Liver (tissue), 8 donors: ENCODE measurements at regions not wholly inside any gene's neighbourhood (a gene's known extent, or its start where the extent isn't known, plus 50 kb on each side); places are given as distances from the start of the nearest gene placed in this dataset.

Experiments used
- DNase-seq: peaks from one replicate; pipeline ENCODE4 v3.0.0-alpha.2; 2017; ENCODE audit warnings: low spot score
- H3K27ac ChIP-seq, 2 donors: one replicate each; pipeline ENCODE4 v1.7.0; 2013; ENCODE audit warnings: inconsistent platforms in 2 of 2, low read length in 2 of 2, control low read depth in 1 of 2, low read depth in 1 of 2, mild to moderate bottlenecking in 1 of 2
- H3K27me3 ChIP-seq, 4 donors: one replicate each; pipeline versions ENCODE4 v1.6.1 to v1.7.0; 2013; ENCODE audit warnings: low read length in 3 of 4, inconsistent platforms in 1 of 4, mild to moderate bottlenecking in 1 of 4, moderate library complexity in 1 of 4; ENCODE audit not compliant: control insufficient read depth in 4 of 4, insufficient read depth in 4 of 4
- H3K36me3 ChIP-seq, 4 donors: one replicate each; pipeline versions ENCODE4 v1.6.1 to v1.7.0; 2013; ENCODE audit warnings: low read length in 3 of 4, mild to moderate bottlenecking in 3 of 4, low read depth in 1 of 4, moderate library complexity in 1 of 4; ENCODE audit not compliant: control insufficient read depth in 4 of 4, insufficient read depth in 3 of 4
- H3K4me1 ChIP-seq, 4 donors: one replicate each; pipeline versions ENCODE4 v1.6.1 to v1.7.0; 2013; ENCODE audit warnings: low read length in 3 of 4, mild to moderate bottlenecking in 3 of 4, moderate library complexity in 1 of 4; ENCODE audit not compliant: control insufficient read depth in 4 of 4, insufficient read depth in 4 of 4
- H3K4me3 ChIP-seq, 3 donors: one replicate each; pipeline versions ENCODE4 v1.6.1 to v1.7.0; 2013; ENCODE audit warnings: low read length in 3 of 3, control low read depth in 1 of 3, low read depth in 1 of 3, mild to moderate bottlenecking in 1 of 3
- H3K9ac ChIP-seq, 2 donors: one replicate each; pipeline ENCODE4 v1.7.0; 2013; ENCODE audit warnings: low read length in 2 of 2, mild to moderate bottlenecking in 2 of 2, moderate library complexity in 2 of 2, control low read depth in 1 of 2, low read depth in 1 of 2
- H3K9me3 ChIP-seq, 4 donors: one replicate each; pipeline versions ENCODE4 v1.6.1 to v1.7.0; 2013; ENCODE audit warnings: low read length in 3 of 4; ENCODE audit not compliant: control insufficient read depth in 4 of 4
- ATF3 ChIP-seq: IDR thresholded peaks from 2 replicates; pipeline ENCODE4 v1.6.1; 2016; ENCODE audit warnings: antibody characterized with exemption
- CTCF ChIP-seq: fragments of 150-350 bp; IDR thresholded peaks from 2 replicates; pipeline ENCODE4 v1.5.1; 2017; ENCODE audit warnings: improper control_type of control experiment, low read depth, low read length; ENCODE audit not compliant: missing input control
- EGR1 ChIP-seq, 2 donors: IDR thresholded peaks; 2 replicates each; pipeline ENCODE4 v1.6.1; 2016 to 2018; ENCODE audit warnings: antibody characterized with exemption in 2 of 2, low read depth in 2 of 2
- FOXA1 ChIP-seq: IDR thresholded peaks from 2 replicates; pipeline ENCODE4 v1.6.1; 2016; ENCODE audit warnings: antibody characterized with exemption
- FOXA2 ChIP-seq: IDR thresholded peaks from 2 replicates; pipeline ENCODE4 v1.6.1; 2016; ENCODE audit warnings: antibody characterized with exemption
- GABPA ChIP-seq, 2 donors: IDR thresholded peaks in 1 of 2; conservative IDR thresholded peaks in 1 of 2; 2 replicates each; pipeline ENCODE4 v1.6.1; 2016; ENCODE audit warnings: antibody characterized with exemption in 2 of 2, mild to moderate bottlenecking in 1 of 2, moderate library complexity in 1 of 2
- HNF4A ChIP-seq, 2 donors: conservative IDR thresholded peaks; 2 replicates each; pipeline ENCODE4 v1.6.1; 2016; ENCODE audit warnings: antibody characterized with exemption in 2 of 2, mild to moderate bottlenecking in 2 of 2
- HNF4G ChIP-seq: IDR thresholded peaks from 2 replicates; pipeline ENCODE4 v1.6.1; 2016; ENCODE audit warnings: antibody characterized with exemption
- NR2F2 ChIP-seq: IDR thresholded peaks from 2 replicates; pipeline ENCODE4 v1.6.1; 2016; ENCODE audit warnings: antibody characterized with exemption
- RAD21 ChIP-seq, 2 donors: IDR thresholded peaks; 2 replicates each; pipeline ENCODE4 v1.6.1; 2016; ENCODE audit warnings: antibody characterized with exemption in 2 of 2, mild to moderate bottlenecking in 2 of 2
- REST ChIP-seq: IDR thresholded peaks from 2 replicates; pipeline ENCODE4 v1.6.1; 2016; ENCODE audit warnings: antibody characterized with exemption, mild to moderate bottlenecking
- RXRA ChIP-seq, 2 donors: IDR thresholded peaks; 2 replicates each; pipeline ENCODE4 v1.6.1; 2017 to 2018; ENCODE audit warnings: antibody characterized with exemption in 2 of 2, mild to moderate bottlenecking in 1 of 2
- SP1 ChIP-seq: IDR thresholded peaks from 2 replicates; pipeline ENCODE4 v1.6.1; 2018; ENCODE audit warnings: antibody characterized with exemption, mild to moderate bottlenecking
- TAF1 ChIP-seq: conservative IDR thresholded peaks from 2 replicates; pipeline ENCODE4 v1.6.1; 2016; ENCODE audit warnings: antibody characterized with exemption, mild to moderate bottlenecking
- ZBTB33 ChIP-seq: IDR thresholded peaks from 2 replicates; pipeline ENCODE4 v1.6.1; 2016; ENCODE audit warnings: antibody characterized with exemption
- WGBS: extraction: QIAGEN DNeasy Blood & Tissue Kit; methylation state at CpG from one replicate; pipeline ENCODE4 v1.1.7; 2013; 5-methylcytosine and 5-hydroxymethylcytosine counted together
- TF ChIP-seq, protein P1 (sequence below): IDR thresholded peaks from 2 replicates; pipeline ENCODE4 v1.6.1; 2016; ENCODE audit warnings: antibody characterized with exemption
- donor health status: healthy.
- donor health status: healthy.
- donor health status: healthy.
- donor health status: healthy.
- donor health status: healthy.

GRCh38 chr4:180099957-180100356 lies 2143.2 kb upstream of the TENM3 start (continued):
- TF ChIP-seq CTCF: no peak
- no peak for TF ChIP-seq GABPA (IDR thresholded peaks at IDR 0.05 in 1 of 2, conservative IDR thresholded peaks at IDR 0.05 in 1 of 2)
- TF ChIP-seq NR2F2: no peak

DNA sequence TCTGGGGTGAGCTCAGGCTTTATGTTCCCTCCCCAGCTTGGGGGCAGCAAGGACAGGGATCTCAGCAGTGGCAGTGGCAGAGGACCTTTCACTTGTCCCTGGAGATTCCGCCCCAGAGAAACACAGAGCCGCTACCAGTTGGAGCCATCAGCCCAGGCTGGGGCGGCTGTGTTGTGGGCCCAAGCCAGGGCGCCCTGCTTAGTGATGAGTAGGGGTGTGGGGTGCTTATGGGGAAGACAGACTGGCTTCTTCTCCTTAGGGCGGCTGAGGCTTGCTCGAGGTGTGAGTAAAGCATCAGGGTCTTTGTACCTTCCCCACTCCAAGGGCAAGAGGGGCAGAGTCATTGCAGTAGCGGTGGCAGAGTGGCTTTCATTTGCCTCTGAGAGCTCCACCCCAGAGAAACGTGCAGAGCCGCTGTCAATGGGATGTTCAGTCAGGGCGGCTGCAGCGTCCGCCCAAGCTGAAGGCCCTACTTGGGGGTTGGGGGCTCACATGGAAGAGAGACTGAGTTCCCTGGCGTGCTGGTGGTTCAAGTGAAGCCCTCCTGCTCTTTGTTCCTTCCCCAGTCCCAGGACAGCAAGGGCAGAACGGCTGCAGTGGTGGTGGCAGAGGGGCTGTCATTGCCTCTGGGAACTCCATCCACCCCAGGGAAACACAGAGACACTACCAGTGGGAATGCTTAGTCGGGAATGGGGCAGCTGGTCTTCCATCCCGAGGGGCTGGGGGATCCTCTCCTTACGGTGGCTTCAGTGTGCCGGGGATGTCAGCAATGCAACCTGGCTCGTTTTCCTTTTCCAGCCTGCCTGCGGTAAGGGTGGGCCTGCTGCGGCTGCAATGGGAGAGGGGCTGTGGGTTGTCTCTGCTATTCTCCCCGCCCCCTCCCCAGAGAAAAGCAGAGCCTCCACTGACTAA lies 2142.5 kb upstream of the TENM3 start:
- H3K9ac ChIP-seq: no peak overlapping the region
- no peak for DNase-seq
- WGBS: 87% methylated on average over 22 of the region's 22 CpGs
- TF ChIP-seq FOXA1 (no peak), SP1 (no peak), HNF4A (conservative IDR thresholded peaks at IDR 0.05) (no peak), ZBTB33 (no peak), ATF3 (no peak), TAF1 (no peak), RXRA (IDR thresholded peaks at IDR 0.05) (no peak), EGR1 (IDR thresholded peaks at IDR 0.05; ENCODE audit: low read depth in 2 of 2) (no peak), HNF4G (no peak), NR2F2 (no peak), GABPA (IDR thresholded peaks at IDR 0.05 in 1 of 2, conservative IDR thresholded peaks at IDR 0.05 in 1 of 2) (no peak), FOXA2 (no peak), CTCF (no peak), REST (no peak), RAD21 (IDR thresholded peaks at IDR 0.05) (no peak)
- TF ChIP-seq, protein P1, sequence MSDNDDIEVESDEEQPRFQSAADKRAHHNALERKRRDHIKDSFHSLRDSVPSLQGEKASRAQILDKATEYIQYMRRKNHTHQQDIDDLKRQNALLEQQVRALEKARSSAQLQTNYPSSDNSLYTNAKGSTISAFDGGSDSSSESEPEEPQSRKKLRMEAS: no peak
- H3K27ac ChIP-seq: no peak overlapping the region
- H3K4me1 ChIP-seq: no peaks in the 10 kb centered on the region
- no peaks in the 10 kb centered on the region for H3K27me3 ChIP-seq
- no peak overlapping the region for H3K4me3 ChIP-seq
- H3K36me3 ChIP-seq: no peaks in the 10 kb centered on the region
- H3K9me3 ChIP-seq: no peaks in the 10 kb centered on the region
